HTR-8/SVneo (cell line): ENCODE measurements at regions not wholly inside any gene's neighbourhood (a gene's known extent, or its start where the extent isn't known, plus 50 kb on each side); places are given as distances from the start of the nearest gene placed in this dataset.
"Not testable (repeated sequence)": the region's sequence is repeated elsewhere in the genome, so short reads cannot be mapped to it uniquely, and the experiment has no call there.

ENCODE experiments used
- DNase-seq: peaks from one replicate; pipeline ENCODE4 v3.0.0; 2011; ENCODE audit warnings: low spot score, mixed read lengths; ENCODE audit not compliant: insufficient read length
- FAIRE-seq: peaks from 2 replicates; lab custom pipeline; 2011; peaks lifted over from hg19 to GRCh38; lab: Jason Lieb, UNC

DNA sequence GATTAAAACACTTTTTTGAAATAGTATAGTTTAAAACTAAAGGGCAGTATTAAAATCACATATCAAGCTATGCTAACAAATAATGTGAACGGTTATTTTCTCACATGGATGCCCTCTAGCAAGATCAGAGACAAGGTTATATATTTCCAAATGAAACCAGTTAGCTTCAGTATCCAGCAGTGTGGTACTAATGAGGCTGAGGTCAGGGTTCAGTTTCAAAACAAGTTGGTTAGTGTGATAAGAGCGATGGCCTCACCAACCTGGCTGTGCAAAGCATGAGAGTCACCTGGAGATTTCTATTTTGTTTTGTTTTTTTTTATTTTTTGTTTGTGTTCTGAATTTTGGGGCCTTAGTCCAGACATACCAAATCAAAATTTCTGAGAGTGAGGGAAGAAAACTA, 352.2 kb upstream of the KITLG start:
- DNase-seq (no peak), FAIRE-seq (no peak)

DNA sequence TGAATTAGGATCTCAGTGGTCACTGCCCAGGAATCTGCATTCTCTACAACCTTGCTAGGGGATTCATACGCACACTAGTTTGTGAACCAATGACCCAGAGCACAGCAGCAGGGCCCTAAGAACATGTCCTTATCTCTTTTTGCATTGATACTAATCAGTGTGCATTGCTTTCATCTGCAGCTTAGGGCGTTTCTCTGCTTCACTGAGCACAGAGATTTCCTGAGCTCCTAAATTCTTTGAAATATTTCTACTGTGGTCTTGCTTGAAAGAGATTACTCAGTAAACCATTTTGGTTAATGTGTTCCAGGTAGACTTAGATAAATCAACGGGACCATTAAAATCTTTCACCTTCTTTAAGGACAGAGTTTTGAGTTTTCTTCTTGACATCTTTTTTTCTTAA, 351.3 kb upstream of the KITLG start:
- DNase-seq (no peak), FAIRE-seq (no peak)

GRCh38 chr12:88925454-88925853, 345.2 kb upstream of the KITLG start:
- FAIRE-seq (no peak), DNase-seq (no peak)

- DNase-seq = no peak
- FAIRE-seq = no peak
Measured at GRCh38 chr12:88924162-88924561, 343.9 kb upstream of the KITLG start.

GRCh38 chr12:88923631-88924030, 343.4 kb upstream of the KITLG start:
- no peak for DNase-seq
- peak; percentile 38 for FAIRE-seq

GRCh38 chr12:88922816-88923215, 342.5 kb upstream of the KITLG start:
- DNase-seq = no peak
- no peak for FAIRE-seq

GRCh38 chr12:88921890-88922532, 341.7 kb upstream of the KITLG start:
- DNase-seq = no peak
- peak; percentile 4 for FAIRE-seq

DNA sequence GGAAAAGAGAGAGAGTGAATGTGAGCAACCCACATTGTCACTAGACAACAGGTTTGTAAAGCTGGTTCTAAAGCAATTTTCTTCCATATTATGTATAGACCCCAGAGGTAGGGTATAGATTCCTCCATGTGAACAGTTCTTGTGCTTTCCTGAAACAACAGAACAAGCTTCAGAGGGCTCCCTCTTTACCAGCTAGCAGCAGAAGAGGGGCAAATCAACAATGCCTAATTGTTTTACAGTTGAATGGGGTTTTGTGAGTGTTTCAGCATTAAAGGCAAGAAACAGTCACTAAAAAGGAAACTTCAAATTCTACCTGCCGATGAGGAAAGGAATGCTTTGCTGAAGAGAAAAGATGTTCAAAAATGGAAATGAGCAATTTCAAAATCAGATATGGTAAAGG, 341.2 kb upstream of the KITLG start:
- DNase-seq (no peak), FAIRE-seq (no peak)

DNA sequence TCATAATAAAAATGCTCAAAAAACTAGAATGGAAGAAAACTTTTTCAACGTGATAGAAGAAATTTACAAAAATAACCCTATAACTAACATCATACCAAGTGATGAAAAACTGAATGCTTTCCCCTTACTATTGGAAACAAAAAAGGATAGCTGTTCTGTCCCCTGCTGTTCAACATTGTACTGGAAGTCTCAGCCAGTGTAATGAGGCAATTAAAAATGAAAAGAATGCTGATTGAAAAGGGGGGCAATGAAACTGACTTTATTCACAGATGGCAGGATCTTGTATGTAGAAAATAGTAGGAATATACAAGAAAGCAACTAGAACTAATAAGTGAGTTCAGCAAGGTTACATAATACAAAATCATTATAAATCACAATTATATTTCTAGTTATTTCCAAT, 337.9 kb upstream of the KITLG start:
- FAIRE-seq (no peak), DNase-seq (no peak)

DNA sequence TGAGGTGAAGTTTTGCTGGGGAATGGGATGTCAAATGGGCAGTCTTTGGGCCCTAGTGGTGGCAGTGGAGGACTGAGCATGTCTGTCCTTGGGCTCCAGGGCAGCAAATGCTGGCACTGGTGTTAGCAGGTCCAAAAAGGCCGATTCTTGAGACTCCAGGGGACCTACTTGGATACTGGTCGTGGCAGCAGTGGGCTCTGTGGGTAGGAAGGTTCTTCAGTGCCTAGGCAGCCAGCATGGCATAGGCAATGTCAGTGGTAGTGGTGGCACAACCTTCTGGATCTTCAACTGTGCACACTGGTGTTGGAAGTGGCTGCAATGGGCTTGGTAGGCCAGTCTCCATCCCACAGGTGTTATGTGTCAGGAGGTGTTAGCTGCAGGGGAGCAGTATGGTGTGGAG, 334.7 kb upstream of the KITLG start:
- no peak for DNase-seq
- peak; percentile 59 for FAIRE-seq

DNA sequence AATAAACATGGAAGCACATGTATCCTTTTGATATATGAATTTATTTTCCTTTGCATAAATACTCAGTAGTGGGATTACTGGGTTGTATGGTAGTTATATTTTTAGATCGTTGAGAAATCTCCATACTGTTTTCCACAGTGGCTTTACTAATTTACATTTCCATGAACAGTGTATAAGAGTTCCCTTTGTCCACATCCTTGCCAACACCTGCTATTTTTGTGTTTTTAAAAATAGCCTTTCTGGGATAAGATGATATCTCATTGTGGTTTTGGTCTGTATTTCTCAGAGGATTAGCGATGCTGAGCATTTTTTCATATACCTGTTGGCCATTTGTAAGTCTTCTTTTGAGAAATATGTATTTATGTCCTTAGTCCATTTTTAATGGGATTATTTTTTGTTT, 329.2 kb upstream of the KITLG start:
- DNase-seq (no peak), FAIRE-seq (no peak)

GRCh38 chr12:88908345-88908744, 328.1 kb upstream of the KITLG start:
- FAIRE-seq (no peak), DNase-seq (no peak)

GRCh38 chr12:88904705-88905104, 324.4 kb upstream of the KITLG start:
- FAIRE-seq = no peak

DNA sequence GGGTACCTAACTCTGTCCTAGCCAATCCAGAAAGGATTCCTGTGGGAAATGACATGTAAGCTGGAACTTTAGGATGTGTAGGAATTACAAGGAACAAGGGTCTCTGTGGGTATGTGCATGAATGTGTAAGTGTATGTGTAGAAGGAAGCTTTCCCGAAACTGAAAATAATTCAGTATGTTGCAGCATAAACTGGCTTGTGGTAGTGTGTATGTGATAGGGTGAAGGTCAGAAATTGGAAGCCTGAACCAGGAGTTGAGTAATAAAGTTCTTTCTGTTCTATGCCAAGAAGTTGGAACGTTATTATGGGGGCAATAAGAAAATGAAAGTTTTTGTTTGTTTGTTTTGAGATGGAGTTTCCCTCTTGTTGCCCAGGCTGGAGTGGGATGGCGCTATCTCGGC, 323.1 kb upstream of the KITLG start:
- DNase-seq (no peak), FAIRE-seq (no peak)

More at GRCh38 chr12:88904705-88905104, 324.4 kb upstream of the KITLG start:
- no peak for DNase-seq

DNA sequence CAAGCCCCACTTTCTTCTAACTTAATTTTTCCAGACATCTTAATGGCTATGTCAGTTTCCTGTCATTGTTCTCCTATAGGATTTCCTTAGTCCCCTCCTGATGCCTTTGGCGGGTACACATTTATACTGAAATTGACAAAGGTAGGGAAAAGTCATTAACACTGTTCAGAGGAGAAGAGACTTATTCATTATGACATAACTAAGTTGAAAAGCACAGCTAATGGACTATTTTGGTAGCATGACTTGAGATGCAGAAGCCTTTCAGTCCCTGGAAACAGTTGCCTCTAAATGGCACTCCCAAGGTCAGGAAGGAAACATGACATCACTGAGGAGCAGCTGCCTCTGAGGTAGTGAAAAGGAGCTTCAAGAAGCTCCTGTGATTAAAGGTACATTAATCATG, 317.5 kb upstream of the KITLG start:
- FAIRE-seq (no peak), DNase-seq (no peak)

- FAIRE-seq = no peak
- no peak for DNase-seq
Measured at GRCh38 chr12:88896958-88897357, 316.7 kb upstream of the KITLG start.

- no peak for DNase-seq
- no peak for FAIRE-seq
Measured at GRCh38 chr12:88895634-88896033, 315.4 kb upstream of the KITLG start.

DNA sequence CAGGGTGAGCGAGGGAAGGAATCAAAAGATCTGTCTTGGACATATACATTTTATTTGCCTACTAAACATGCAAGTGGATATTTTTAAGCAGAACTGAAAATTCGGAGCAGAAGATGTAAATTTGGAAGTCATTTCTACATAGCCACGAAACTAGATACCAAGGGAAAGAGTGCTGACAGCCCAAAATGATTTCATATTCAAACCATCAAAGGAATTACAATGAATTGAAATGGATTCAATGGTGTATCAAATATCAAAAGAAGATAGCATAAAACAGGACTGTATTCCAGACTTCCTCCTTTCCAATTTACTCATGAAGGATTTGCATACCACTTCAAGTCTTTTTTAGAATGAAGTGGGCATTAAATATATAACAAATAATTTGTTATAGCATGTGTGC, 313.5 kb upstream of the KITLG start:
- no peak for FAIRE-seq
- DNase-seq = no peak

DNA sequence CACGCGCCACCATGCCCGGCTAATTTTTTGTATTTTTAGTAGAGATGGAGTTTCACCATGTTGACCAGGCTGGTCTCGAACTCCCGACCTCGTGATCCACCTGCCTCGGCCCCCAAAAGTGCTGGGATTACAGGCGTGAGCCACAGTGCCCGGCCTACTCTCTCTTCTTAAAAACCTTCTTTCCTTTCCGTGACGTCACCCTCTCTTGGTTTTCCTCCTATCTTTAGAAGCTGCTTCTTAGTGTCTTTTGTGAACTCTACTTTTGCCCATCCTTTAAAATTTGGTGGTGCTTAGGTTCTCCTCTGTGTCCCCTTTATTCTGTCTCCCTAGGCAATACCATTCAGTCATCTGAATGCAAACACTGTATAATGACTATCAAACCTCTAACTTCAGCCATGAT, 311.2 kb upstream of the KITLG start:
- FAIRE-seq, DNase-seq: not testable (repeated sequence)

- no peak for FAIRE-seq
Measured at GRCh38 chr12:88889326-88890110, 309.2 kb upstream of the KITLG start.

GRCh38 chr12:88884600-88884999, 304.3 kb upstream of the KITLG start:
- FAIRE-seq (no peak), DNase-seq (no peak)

More at GRCh38 chr12:88889326-88890110, 309.2 kb upstream of the KITLG start:
- no peak for DNase-seq

GRCh38 chr12:88882662-88883061, 302.4 kb upstream of the KITLG start:
- DNase-seq (no peak), FAIRE-seq (peak; percentile 16)
